Large intestine (tissue), 3 donors: ENCODE measurements at regions not wholly inside any gene's neighbourhood (a gene's known extent, or its start where the extent isn't known, plus 50 kb on each side); places are given as distances from the start of the nearest gene placed in this dataset.
"Not testable (repeated sequence)": the region's sequence is repeated elsewhere in the genome, so short reads cannot be mapped to it uniquely, and the experiment has no call there.

Experiments
- DNase-seq, 2 donors: peaks; one replicate each; pipeline versions ENCODE4 v3.0.0 to v3.0.0-alpha.2; 2013
- H3K27ac ChIP-seq: one replicate; pipeline ENCODE4 v1.5.1; 2013; ENCODE audit warnings: low read length
- H3K27me3 ChIP-seq: 2 replicates; pipeline ENCODE4 v1.6.1; 2013; ENCODE audit warnings: low read length; ENCODE audit not compliant: control insufficient read depth, insufficient read depth
- H3K36me3 ChIP-seq: 2 replicates; pipeline ENCODE4 v1.6.1; 2013; ENCODE audit warnings: low read length; ENCODE audit not compliant: control insufficient read depth, insufficient read depth
- H3K4me1 ChIP-seq: one replicate; pipeline ENCODE4 v1.6.1; 2013; ENCODE audit warnings: low read length; ENCODE audit not compliant: control insufficient read depth, insufficient read depth
- H3K4me3 ChIP-seq: one replicate; pipeline ENCODE4 v1.5.1; 2013; ENCODE audit warnings: low read length
- H3K9me3 ChIP-seq: one replicate; pipeline ENCODE4 v1.6.1; 2013; ENCODE audit warnings: mild to moderate bottlenecking, low read depth, low read length, moderate library complexity; ENCODE audit not compliant: control insufficient read depth
- WGBS: methylation state at CpG from one replicate; pipeline ENCODE4 v1.1.5; 2013; ENCODE audit warnings: low lambda C conversion rate; ENCODE audit not compliant: insufficient coverage; 5-methylcytosine and 5-hydroxymethylcytosine counted together

- Histone ChIP-seq H3K9me3 (peaks cover 4% of the 10 kb centered on the region), H3K36me3 (no peaks in the 10 kb centered on the region), H3K4me3 (no peak overlapping the region), H3K27ac (no peak overlapping the region), H3K4me1 (no peaks in the 10 kb centered on the region), H3K27me3 (no peaks in the 10 kb centered on the region)
- WGBS: 88% methylated on average over 1 of the region's 1 CpG
- DNase-seq: no peak
Measured at GRCh38 chr14:39500253-39500652, 68.0 kb upstream of the FBXO33 start.

GRCh38 chr14:39499514-39499913 is 67.3 kb upstream of the FBXO33 start:
- no peaks in the 10 kb centered on the region for H3K27me3 ChIP-seq
- peaks cover 4% of the 10 kb centered on the region for H3K9me3 ChIP-seq
- H3K4me3 ChIP-seq: no peak overlapping the region
- H3K27ac ChIP-seq: no peak overlapping the region
- H3K36me3 ChIP-seq: no peaks in the 10 kb centered on the region
- no peak for DNase-seq
- H3K4me1 ChIP-seq: no peaks in the 10 kb centered on the region

DNA sequence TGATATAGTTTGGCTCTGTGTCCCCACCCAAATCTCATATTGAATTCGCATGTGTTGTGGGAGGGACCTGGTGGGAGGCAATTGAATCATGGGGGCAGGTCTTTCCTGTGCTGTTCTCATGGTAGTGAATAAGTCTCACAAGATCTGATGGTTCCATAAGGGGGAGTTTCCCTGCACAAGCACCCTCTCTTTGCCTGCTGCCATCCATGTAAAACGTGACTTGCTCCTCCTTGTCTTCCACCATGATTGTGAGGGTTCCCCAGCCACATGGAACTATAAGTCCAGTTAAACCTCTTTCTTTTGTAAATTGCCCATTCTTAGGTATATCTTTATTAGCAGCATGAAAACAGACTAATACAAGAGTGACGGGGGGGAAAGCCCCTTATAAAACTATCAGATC is 65.4 kb upstream of the FBXO33 start:
- no CpG with 5 or more reads among the region's 3 CpGs for WGBS
- not testable (repeated sequence) for H3K4me1 ChIP-seq, H3K27ac ChIP-seq, H3K4me3 ChIP-seq, H3K27me3 ChIP-seq, H3K36me3 ChIP-seq, H3K9me3 ChIP-seq, DNase-seq

DNA sequence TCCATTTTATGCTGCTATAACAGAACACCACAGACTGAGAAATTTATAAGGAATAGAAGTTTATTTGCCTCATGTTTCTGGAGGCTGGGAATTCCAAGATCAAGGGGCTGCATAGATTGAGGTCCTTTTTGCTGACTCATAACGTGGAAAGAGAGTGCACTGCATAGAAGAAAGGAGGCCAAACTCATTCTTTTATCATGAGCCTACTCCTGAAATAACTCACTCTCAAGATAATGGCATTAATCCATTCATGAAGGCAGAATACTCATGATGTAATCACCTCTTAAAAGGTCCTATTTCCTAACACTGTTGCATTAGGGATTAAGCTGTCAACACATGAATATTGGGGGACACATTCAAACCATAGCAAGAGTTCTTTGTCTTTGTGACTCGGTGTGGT is 60.0 kb upstream of the FBXO33 start:
- H3K4me3 ChIP-seq: no peak overlapping the region
- H3K4me1 ChIP-seq: no peaks in the 10 kb centered on the region
- no peak for DNase-seq
- 100% methylated on average over 1 of the region's 2 CpGs for WGBS
- H3K27me3 ChIP-seq: no peaks in the 10 kb centered on the region
- H3K36me3 ChIP-seq: no peaks in the 10 kb centered on the region
- peaks cover 4% of the 10 kb centered on the region for H3K9me3 ChIP-seq
- H3K27ac ChIP-seq: no peak overlapping the region

DNA sequence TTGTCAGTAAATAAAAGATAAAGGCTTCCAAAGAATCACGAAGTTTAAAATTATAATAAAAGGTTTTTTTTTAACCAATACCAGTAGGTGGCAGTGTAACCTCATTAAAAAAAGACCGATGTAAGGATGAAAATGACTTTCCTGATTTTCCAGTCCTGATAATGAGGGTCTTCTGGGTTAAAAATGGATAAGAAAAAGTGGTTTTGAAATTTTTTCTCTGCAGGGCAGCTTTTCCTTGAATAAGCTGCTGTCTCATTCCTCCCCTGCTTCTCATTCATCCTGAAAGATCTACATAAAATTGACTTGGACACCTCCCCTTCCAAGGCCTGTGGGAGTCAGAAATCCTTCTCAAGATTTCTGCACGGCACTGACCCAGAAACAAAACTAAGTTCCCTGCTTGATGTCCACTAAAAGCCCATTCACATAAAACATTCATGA is 58.9 kb upstream of the FBXO33 start:
- Histone ChIP-seq H3K36me3 (no peaks in the 10 kb centered on the region), H3K27ac (no peak overlapping the region), H3K4me1 (no peaks in the 10 kb centered on the region), H3K9me3 (no peaks in the 10 kb centered on the region), H3K4me3 (no peak overlapping the region), H3K27me3 (no peaks in the 10 kb centered on the region)
- peak in 1 of 2 donors; percentile 18 for DNase-seq
- no CpG with 5 or more reads among the region's 3 CpGs for WGBS

- no peaks in the 10 kb centered on the region for H3K27me3 ChIP-seq
- no CpG with 5 or more reads among the region's 1 CpG for WGBS
- DNase-seq: peak in 1 of 2 donors; percentile 8
- H3K4me3 ChIP-seq: no peak overlapping the region
- H3K9me3 ChIP-seq: no peaks in the 10 kb centered on the region
- no peaks in the 10 kb centered on the region for H3K36me3 ChIP-seq
- no peaks in the 10 kb centered on the region for H3K4me1 ChIP-seq
- H3K27ac ChIP-seq: no peak overlapping the region
Measured at GRCh38 chr14:39488600-39488999, 56.4 kb upstream of the FBXO33 start.

- Histone ChIP-seq H3K27me3 (no peaks in the 10 kb centered on the region), H3K4me1 (no peaks in the 10 kb centered on the region), H3K27ac (no peak overlapping the region), H3K36me3 (no peaks in the 10 kb centered on the region), H3K4me3 (no peak overlapping the region), H3K9me3 (no peaks in the 10 kb centered on the region)
- no CpG with 5 or more reads among the region's 1 CpG for WGBS
- no peak for DNase-seq
Measured at GRCh38 chr14:39483682-39484081, 51.4 kb upstream of the FBXO33 start.
